PC-9 (cell line): ENCODE measurements at regions not wholly inside any gene's neighbourhood (a gene's known extent, or its start where the extent isn't known, plus 50 kb on each side); places are given as distances from the start of the nearest gene placed in this dataset.

ENCODE experiments used
- CTCF ChIP-seq: fragments of 200-600 bp; sonication (generic); conservative IDR thresholded peaks from 2 replicates; pipeline ENCODE4 v1.6.1; 2017; ENCODE audit warnings: mixed run types, antibody characterized with exemption, mild to moderate bottlenecking, moderate library complexity
- EZH2 ChIP-seq: fragments of 200-600 bp; sonication (generic); IDR thresholded peaks from 2 replicates; pipeline ENCODE4 v1.8.0; 2017; ENCODE audit warnings: antibody characterized with exemption, low read depth

- no peak for TF ChIP-seq CTCF
- TF ChIP-seq EZH2 = no peak
These were observed 141.6 kb upstream of the RREB1 start for GRCh38 chr6:6966127-6966526.
